Activated CD4-positive, alpha-beta T cell treated with anti-CD3 and anti-CD28 coated beads, Interleukin-2, amount 50 U/mL, for 4 hours (primary cell): ENCODE measurements at regions not wholly inside any gene's neighbourhood (a gene's known extent, or its start where the extent isn't known, plus 50 kb on each side); places are given as distances from the start of the nearest gene placed in this dataset.
"Not testable (repeated sequence)": the region's sequence is repeated elsewhere in the genome, so short reads cannot be mapped to it uniquely, and the experiment has no call there.

Source experiments
- DNase-seq, 2 experiments: peaks; one replicate each; pipeline ENCODE4 v3.0.0-alpha.2; 2020

DNA sequence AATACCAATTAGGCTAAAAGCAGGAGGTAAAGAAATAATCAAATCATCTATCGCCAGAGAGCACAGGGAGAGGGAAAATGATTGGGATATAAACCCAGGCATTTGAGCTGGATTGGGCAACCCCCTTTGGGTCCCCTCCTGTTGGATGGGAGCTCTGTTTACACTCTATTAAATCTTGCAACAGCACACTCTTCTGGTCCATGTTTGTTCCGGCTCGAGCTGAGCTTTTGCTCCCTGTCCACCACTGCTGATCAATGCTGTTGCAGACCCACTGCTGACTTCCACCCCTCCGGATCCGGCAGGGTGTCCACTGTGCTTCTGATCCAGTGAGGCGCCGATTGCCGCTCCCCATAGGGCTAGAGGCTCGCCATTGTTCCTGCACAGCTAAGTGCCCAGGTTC, 493.8 kb downstream of the MATN1 start:
- no peak for DNase-seq

DNA sequence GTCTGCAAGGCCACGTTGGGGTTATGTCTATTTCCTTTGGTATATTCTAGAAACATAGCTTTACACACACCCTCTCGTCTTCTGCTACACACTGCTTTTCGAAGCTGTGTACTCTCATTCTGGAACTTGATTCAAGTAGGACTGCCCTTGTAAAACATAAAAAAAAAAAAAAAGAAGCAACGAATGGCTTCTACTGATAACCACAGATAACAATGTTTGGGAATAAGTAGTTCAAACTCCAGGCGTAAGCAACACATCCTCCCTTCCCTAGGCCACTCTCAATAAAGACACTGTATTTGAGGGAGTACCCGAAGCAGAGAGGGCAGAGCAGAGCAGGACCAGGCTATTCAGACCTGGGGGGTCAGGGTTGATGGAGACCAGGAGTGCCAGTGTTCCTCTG, 496.7 kb downstream of the MATN1 start:
- DNase-seq, result no peak

DNA sequence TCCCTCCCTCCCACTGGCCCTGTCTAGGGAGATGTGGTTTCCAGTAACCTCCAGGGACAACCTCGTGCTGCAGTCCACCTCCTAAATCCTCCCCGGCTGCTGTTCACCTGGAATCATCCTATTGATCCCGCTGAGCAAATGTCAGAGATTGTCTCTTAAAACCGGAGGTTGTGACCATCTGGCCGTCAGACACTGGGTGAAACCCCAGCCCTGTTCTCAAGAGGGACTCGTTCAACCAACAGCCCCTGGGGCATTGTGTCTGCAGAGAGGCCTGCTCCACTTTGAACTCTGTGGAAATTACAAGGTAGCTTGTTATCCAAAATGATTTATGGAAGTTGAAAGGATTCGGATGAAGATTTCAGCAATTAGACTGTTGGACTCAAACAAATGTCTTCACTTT, 498.0 kb downstream of the MATN1 start:
- no peak for DNase-seq

DNA sequence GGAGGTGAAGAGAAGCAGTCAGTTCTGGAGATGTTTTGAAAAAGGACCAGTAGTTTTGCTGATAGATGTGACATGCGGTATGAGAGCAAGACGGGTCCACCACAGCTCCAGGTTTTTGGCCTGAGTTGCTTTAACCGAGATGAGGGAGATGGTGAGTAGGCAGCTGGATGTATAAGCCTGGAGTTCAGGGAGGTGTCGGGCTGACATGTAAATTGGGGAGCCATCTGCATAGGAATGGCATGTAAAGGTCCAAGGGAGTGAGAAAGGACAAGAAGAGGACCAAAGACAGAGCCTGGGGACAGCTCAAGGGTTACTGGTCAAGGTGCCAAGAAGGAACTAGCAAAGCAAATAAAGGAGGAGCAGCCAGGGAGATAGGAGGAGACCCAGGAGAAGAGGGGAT, 503.7 kb downstream of the MATN1 start:
- DNase-seq, result no peak

DNA sequence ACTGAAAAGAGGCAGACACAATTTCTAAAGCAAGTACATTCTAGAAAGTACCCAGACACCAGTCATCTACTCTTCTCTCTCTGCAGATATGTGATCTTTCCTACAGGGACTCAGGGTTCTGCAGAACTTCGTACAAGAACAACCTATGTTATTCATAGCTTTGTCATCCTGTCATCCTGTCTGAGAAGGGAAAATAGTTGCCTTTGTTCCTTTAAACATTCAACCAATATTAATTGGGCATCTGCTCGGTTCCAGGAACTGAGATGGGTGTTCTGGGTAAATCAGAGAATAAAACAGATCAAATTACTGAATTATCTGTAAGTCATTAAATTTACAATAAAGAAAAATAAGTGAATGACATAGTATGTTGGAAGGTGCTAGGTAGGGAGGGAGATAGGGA, 504.9 kb downstream of the MATN1 start:
- no peak for DNase-seq

DNA sequence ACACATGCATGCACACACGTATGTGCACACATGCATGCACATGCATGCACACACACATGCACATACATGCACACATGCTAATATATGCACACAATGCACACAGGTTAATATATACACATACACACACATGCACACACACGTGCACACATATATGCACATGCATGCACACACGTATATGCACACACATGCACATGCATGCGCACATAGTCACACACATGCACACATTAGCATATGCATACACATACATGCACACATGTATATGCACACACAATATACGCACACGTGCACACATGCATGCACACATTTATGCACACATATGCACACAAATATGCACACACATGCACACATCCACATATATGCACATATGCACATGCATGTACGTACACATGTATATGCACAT, 506.8 kb downstream of the MATN1 start:
- no peak for DNase-seq

DNA sequence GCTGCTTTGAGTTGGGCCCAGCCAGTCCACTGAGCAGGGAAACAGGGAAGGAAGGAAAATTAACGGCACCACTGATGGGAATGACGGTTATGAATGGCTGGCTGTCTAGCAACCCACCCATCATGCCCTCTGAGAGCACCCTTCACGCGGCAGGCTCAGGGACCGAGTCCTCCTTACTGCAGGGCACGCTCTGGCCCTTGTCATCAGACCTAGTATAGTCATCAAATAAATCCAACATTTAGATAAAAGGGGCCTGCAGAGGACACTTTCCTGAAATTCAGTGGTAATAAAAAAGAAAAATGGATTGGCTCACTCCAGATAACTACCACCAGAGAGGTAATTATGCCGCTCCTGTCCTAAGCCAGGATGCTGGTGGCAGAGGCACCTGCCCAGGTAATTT, 509.4 kb downstream of the MATN1 start:
- DNase-seq, result no peak

DNA sequence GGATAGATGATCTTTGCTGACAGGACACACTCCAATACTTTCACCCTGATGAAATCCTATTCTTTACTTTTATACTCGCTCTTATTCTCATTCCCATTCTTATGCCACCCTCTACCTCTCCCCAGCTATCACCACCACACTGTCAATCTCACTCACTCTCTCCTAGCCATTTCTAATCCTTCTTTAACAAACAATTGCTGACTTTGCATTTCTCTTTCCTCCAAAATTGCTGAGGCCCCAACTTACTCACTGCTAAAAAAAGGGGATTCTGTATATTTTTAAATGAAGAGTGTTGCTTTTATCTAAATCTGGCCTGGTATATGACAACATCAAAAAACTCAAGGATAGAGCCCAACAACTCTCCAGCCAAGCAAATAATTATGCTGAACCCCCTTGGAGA, 515.4 kb downstream of the MATN1 start:
- DNase-seq, result not testable (repeated sequence)

- not testable (repeated sequence) for DNase-seq
Measured at GRCh38 chr1:30206631-30207030, 516.8 kb downstream of the MATN1 start.

- not testable (repeated sequence) for DNase-seq
Measured at GRCh38 chr1:30204916-30205315, 518.5 kb downstream of the MATN1 start.

DNA sequence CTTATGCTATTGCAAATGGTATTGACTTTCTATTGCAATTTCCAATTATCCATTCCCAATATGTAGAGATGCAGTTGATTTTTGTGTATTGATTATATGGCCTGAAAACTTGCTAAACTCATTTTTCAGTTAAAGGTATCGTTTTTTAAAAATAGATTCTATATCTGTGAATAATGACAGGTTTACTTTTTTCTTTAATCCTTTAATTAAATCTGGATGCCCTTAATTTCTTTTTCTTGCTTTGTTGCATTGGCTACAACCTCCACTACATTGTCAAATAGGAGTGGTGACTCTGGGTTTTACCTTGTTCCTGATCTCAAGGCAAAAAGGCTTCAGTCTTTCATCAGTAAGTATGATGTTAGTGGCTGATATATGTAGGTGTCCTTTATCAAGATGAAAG, 522.4 kb downstream of the MATN1 start:
- DNase-seq, result no peak

DNA sequence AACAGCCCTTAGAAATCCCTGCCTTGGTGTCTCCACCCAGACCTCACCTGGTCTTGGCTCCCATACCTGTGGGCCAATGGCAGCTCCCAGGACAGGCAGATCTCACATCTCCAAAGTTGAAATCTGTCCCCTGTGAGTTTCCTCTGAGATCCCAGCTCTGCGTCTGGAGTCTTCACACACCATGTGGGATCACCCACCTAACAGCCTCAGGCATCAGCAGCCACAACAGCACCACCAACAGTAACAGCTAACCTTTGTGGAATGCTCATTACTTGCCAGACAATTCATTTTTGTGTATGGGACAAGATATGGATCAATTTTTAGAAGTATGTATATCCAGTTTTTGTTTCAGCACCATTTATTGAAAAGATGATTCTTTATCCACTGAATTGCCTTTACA, 523.2 kb downstream of the MATN1 start:
- DNase-seq, result no peak

DNA sequence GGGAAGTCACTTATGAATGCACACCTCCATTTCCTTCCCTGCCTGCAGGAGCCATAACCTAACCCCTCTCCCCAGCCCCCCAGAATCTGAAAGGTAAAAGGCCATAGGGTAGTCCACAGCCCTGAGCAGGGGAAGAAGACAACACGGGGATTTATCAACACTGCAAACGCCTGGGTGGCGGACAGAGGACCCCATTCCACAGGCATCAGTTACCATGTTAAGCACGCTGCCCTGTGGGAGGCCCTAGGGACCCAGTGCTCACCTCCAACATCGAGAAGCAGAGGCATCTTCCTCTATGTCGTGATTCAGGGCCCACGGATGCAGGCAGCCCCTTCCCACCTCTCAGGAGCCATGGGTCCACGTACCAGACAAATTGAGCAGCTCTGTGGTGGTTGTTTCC, 523.8 kb downstream of the MATN1 start:
- DNase-seq, result no peak

DNA sequence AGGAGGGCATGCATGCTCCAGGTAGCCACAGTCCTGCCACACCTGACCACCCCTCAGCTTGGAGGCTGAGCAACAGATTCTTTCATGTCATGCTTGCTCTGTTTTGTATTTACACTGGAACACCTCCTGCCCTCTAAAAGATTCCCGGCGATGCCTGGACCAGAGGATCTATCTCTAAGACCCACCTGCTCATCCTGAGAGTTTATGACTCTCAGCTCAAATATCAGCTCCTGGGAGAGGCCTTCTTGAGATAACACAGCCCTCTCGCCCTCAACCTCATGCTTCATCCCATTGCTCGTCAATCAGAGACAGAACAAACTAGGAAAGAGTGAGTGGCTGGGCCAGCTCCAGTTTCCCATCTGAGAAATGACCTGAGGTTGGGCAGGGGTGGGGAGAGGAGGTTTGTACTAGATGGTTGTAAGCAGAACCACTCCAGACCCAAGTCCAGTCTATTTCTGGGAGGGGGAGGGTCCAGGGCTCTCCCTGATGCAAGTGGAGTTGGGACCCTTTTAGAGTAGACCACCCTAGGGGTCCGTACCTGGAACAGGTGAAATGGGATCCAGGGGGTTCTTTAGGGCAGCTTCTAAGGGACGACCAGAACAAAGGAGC, 524.5 kb downstream of the MATN1 start:
- DNase-seq, result no peak

GRCh38 chr1:30198451-30198760, 525.0 kb downstream of the MATN1 start:
- DNase-seq, result no peak

- DNase-seq, result no peak
Measured at GRCh38 chr1:30197639-30198450, 525.5 kb downstream of the MATN1 start.

- DNase-seq, result no peak
Measured at GRCh38 chr1:30196872-30197638, 526.3 kb downstream of the MATN1 start.

DNA sequence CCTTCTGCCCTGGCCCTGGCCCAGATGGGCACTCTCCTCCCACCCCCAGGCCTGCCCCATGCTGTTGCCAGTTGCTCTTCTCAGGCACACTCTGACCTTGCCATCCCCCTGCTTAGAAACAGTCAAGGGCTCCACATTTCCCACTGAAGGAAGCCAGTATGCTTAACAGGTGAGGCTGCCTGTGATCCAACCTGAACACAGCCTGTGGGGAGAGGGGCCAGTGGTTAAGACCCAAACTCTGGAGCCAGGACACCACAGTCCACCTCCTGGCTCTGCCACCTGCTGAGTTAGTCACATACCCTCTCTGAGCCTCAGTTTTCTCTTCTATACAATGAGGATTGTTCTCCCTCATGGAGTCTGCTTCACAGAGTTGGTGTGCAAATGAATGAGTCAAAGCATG, 526.9 kb downstream of the MATN1 start:
- no peak for DNase-seq

GRCh38 chr1:30195424-30196134, 527.8 kb downstream of the MATN1 start:
- no peak for DNase-seq

GRCh38 chr1:30194741-30195423, 528.5 kb downstream of the MATN1 start:
- no peak for DNase-seq

DNA sequence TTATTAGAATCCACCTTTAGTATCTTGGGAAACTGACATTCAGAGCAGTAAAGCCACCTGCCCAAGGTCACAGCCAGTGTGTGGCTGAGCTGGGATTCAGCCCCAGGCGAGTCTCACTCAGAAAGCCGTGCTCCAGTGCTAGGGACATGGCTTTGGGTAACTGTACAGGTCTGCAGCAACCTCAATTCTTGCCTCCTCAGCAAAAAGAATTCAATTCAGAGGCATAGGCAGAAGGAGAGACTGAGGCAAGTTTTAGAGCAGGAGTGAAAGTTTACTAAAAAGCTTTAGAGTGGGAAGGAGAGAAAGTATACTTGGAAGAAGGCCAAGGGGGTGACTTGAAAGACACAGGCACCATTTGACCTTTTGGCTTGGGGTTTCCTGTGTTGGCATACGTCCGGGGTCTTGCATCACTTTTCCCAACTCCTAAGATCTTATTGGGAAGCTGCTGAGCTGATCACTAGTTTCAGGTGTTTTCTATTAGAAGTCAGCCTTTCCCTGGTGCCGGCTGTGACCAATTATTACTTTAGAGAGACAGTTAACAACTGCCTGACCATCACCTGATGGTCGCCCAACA, 529.3 kb downstream of the MATN1 start:
- no peak for DNase-seq

- no peak for DNase-seq
Measured at GRCh38 chr1:30192969-30193630, 530.3 kb downstream of the MATN1 start.
